BJ (cell line): ENCODE measurements at regions not wholly inside any gene's neighbourhood (a gene's known extent, or its start where the extent isn't known, plus 50 kb on each side); places are given as distances from the start of the nearest gene placed in this dataset.

Experiments
- CTCF ChIA-PET: fragments of 350-600 bp; formaldehyde crosslinking; extraction: SDS; loops from one replicate; lab custom pipeline; 2021; ENCODE audit warnings: antibody characterized with exemption, inconsistent platforms; lab: Yijun Ruan, JAX
- POLR2A ChIA-PET: fragments of 300-600 bp; sonication (Branson Sonifier 250); formaldehyde crosslinking; extraction: SDS; loops from one replicate; lab custom pipeline; 2021; ENCODE audit warnings: antibody characterized with exemption; lab: Charles Lee
- DNase-seq: peaks from one replicate; pipeline ENCODE4 v3.0.0-alpha.2; 2011; ENCODE audit warnings: low read depth
- H3K27me3 ChIP-seq: 2 replicates; pipeline ENCODE4 v1.6.0; 2011; ENCODE audit warnings: low read length; ENCODE audit not compliant: control insufficient read depth, insufficient read depth
- H3K36me3 ChIP-seq: 2 replicates; pipeline ENCODE4 v1.5.1; 2011; ENCODE audit warnings: low read length; ENCODE audit not compliant: control insufficient read depth, insufficient read depth
- H3K4me3 ChIP-seq: 2 replicates; pipeline ENCODE4 v1.5.1; 2011; ENCODE audit warnings: low read depth, mild to moderate bottlenecking, control low read depth, low read length
- TF ChIP-seq, protein P1 (sequence below): IDR thresholded peaks from 2 replicates; pipeline ENCODE4 v1.5.1; 2011; ENCODE audit warnings: low read depth, mild to moderate bottlenecking, control low read depth, inconsistent platforms, low read length, moderate library complexity; ENCODE audit not compliant: insufficient read depth

DNA sequence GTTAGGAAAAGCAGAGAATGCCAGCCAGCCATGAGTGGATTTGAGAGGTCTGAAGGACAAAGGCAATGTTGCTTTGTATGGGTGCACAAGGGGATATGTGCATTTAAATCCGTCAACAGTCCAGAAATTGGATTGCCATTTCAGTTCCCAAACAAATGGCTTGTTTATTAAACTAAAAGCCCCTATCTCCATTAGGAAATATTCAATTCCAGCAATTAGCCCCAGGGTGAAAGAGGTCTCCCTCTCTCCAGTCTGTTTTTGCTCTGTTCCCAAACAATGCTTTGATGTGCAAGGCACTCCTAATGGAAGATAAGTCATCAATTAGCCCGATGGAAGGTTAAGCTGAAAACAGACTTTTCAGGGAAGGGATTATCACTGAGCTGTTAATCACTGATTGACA is 101.3 kb downstream of the C9orf152 start:
- DNase-seq = no peak
- TF ChIP-seq, protein P1, sequence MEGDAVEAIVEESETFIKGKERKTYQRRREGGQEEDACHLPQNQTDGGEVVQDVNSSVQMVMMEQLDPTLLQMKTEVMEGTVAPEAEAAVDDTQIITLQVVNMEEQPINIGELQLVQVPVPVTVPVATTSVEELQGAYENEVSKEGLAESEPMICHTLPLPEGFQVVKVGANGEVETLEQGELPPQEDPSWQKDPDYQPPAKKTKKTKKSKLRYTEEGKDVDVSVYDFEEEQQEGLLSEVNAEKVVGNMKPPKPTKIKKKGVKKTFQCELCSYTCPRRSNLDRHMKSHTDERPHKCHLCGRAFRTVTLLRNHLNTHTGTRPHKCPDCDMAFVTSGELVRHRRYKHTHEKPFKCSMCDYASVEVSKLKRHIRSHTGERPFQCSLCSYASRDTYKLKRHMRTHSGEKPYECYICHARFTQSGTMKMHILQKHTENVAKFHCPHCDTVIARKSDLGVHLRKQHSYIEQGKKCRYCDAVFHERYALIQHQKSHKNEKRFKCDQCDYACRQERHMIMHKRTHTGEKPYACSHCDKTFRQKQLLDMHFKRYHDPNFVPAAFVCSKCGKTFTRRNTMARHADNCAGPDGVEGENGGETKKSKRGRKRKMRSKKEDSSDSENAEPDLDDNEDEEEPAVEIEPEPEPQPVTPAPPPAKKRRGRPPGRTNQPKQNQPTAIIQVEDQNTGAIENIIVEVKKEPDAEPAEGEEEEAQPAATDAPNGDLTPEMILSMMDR = no peak
- no peaks in the 10 kb centered on the region for H3K36me3 ChIP-seq
- ChIA-PET POLR2A (no interaction called here), CTCF (no interaction called here)
- no peak overlapping the region for H3K4me3 ChIP-seq
- H3K27me3 ChIP-seq = no peaks in the 10 kb centered on the region

DNA sequence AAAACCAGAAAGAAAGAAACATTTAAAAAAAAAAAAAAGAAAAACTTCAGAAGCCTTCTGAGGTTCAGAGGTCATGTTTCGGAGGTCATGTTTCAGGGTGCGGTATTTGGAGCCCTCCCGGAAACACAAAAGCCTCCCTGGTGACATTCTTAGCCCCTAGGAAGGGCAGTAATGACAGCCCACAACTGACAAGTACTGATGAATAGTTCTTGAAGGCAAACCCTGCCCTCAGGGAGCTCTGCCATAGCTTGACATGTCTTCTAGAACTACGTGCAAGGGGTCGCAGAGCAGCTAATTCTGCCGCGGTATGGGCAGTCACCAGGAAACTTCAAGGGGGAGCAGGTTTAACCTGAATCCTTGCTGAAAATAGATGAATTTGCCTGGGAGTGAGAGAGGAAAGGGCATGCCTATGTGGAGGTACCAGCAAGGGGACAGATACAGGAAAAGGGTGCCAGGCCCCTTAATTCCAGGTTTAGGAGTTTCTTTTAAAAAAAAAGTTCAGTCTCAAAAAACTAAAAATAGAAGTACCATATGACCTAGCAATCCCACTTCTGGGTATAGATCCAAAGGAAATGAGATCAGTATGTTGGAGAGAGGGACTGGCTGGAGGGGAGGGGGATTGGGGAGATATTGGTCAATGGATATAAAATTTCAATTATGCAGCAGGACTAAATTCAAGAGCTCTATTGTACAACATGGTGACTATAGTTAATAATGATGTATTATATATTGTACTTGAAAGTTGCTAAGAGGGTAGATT is 98.4 kb downstream of the C9orf152 start:
- Histone ChIP-seq H3K36me3 (no peaks in the 10 kb centered on the region), H3K4me3 (no peak overlapping the region), H3K27me3 (no peaks in the 10 kb centered on the region)
- ChIA-PET CTCF (interaction anchor here (1.4 kb wide), 1 partner anchor 13 kb away, joined by 5 read pairs; no protein-coding TSS in a partner anchor), POLR2A (no interaction called here)
- no peak for DNase-seq
- TF ChIP-seq, protein P1 = no peak

DNA sequence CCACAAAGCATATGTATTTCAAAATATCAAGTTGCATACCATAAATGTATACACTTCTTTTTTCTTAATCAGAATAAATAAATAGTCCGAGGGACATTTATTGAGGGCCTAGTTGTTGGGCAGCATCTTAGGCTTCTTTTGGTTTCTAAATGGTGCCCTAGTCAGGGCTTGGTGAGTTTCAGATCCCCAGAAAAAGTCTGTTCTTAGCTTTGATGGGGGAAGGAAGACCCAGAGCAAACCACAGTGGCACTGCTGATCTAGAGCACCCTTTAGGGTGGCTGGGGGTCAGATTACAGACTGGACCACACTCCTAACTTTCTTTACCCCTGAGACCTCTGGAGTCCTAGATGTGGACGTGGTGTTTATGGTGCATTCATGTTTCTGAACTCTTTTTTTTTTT is 97.8 kb downstream of the C9orf152 start:
- TF ChIP-seq, protein P1 = no peak
- CTCF ChIA-PET = no interaction called here
- Histone ChIP-seq H3K4me3 (no peak overlapping the region), H3K36me3 (no peaks in the 10 kb centered on the region), H3K27me3 (no peaks in the 10 kb centered on the region)
- POLR2A ChIA-PET = no interaction called here
- no peak for DNase-seq

DNA sequence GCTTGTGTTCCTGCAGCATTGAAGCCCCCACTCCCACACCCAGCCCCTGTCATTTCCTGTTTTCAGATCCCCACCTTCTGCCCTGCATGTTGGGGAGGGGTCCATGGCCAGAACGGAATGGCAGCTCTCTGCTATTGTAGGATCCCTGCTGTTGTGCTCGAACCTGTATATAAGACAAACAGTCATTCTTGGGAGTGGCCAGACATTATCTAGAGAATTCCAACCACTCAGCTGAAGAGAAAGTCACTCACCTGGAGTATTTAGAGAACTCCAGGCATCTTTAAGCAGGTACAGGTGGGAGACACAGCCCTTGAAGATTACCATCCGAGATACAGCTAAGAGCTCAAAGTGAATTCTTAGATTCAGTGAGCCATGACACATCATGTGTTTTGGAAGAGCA is 96.1 kb downstream of the C9orf152 start:
- ChIA-PET POLR2A (no interaction called here), CTCF (interaction anchor here (1.0 to 1.6 kb wide), 3 partner anchors 8 to 205 kb away, joined by 3 to 6 read pairs (median 3); no protein-coding TSS in a partner anchor)
- H3K36me3 ChIP-seq = no peaks in the 10 kb centered on the region
- no peak for DNase-seq
- no peak overlapping the region for H3K4me3 ChIP-seq
- no peaks in the 10 kb centered on the region for H3K27me3 ChIP-seq
- TF ChIP-seq, protein P1 = no peak

DNA sequence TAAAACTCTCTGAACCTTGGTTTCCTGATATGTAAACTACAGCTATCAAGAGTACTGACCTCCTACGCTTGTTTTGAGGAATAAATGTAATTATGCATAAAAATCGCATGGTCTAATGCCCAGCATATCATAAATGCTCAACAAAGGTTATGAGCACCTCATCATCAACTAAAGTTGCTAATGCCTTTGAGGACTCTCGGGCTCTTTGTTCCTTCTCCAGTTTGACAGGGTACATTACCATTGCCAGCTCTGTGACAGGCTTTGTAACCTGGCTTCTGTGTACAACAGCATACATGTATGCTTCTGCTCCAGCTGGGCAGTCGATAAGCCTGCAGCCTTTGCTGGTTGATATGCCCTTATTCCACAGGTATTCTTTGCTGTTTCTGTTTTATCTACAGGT is 95.2 kb downstream of the C9orf152 start:
- Histone ChIP-seq H3K27me3 (no peaks in the 10 kb centered on the region), H3K36me3 (no peaks in the 10 kb centered on the region), H3K4me3 (no peak overlapping the region)
- TF ChIP-seq, protein P1 = no peak
- no peak for DNase-seq
- CTCF ChIA-PET = interaction anchor here (1.6 kb wide), 1 partner anchor 9 kb away, joined by 6 read pairs; no protein-coding TSS in a partner anchor
- POLR2A ChIA-PET = no interaction called here
